ENCODE measurements at regions not wholly inside any gene's neighbourhood (a gene's known extent, or its start where the extent isn't known, plus 50 kb on each side); places are given as distances from the start of the nearest gene placed in this dataset.
"Not testable (repeated sequence)": the region's sequence is repeated elsewhere in the genome, so short reads cannot be mapped to it uniquely, and the experiment has no call there.

DNA sequence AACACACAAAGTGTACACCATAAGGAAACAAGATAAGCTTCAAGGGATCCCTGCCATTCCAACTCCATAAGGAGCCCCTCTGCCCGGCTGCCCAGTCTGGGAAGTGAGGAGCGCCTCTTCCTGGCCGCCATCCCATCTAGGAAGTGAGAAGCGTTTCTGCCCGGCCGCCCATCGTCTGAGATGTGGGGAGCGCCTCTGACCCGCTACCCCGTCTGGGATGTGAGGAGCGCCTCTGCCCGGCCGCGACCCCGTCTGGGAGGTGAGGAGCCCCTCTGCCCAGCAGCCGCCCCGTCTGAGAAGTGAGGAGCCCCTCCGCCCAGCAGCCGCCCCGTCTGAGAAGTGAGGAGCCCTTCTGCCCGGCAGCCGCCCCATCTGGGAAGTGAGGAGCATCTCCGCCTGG is 51.8 kb upstream of the KLHL4 start:
- TF ChIP-seq CTCF, POLR2A (IDR thresholded peaks at IDR 0.05): not testable (repeated sequence)
